ENCODE measurements at regions not wholly inside any gene's neighbourhood (a gene's known extent, or its start where the extent isn't known, plus 50 kb on each side); places are given as distances from the start of the nearest gene placed in this dataset.
"Not testable (repeated sequence)": the region's sequence is repeated elsewhere in the genome, so short reads cannot be mapped to it uniquely, and the experiment has no call there.

DNA sequence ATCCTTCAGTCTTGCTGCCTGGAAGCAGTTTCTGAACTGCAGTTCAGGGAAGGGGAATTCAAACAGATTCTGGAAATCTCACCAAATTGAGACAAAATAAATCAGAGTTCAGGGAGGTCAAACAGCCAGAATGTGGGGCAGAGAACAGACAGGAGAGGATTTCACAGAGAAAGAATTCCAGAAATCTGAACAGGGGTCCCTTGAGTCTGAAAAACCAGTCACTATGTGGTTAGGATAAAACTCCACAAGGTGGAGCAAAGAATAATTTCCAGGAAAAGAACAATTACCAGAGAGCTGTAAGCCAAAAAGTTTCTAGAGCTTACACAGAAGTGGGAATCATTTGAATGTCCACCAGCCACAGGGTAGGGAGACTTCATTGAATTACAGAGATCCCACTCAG lies 84.7 kb downstream of the URB2 start:
- DNase-seq: no peak

DNA sequence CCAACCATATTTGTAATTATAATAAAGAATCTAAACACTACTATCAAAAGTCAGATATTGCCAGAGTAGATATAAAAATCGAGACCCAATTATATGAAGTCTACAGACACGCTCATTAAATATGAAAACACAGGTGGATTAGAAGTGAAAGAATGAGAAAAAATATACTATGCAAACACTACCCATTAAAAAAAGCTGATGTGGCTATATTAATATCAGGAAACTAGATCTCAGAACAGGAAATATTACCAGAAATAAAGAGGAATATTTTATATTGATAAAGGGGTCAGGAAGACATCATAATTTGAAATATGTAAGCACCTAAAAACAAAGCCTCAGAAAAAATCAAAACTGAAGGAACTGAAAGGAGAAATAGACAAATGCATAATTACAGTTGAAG lies 88.3 kb downstream of the URB2 start:
- no peak for DNase-seq

DNA sequence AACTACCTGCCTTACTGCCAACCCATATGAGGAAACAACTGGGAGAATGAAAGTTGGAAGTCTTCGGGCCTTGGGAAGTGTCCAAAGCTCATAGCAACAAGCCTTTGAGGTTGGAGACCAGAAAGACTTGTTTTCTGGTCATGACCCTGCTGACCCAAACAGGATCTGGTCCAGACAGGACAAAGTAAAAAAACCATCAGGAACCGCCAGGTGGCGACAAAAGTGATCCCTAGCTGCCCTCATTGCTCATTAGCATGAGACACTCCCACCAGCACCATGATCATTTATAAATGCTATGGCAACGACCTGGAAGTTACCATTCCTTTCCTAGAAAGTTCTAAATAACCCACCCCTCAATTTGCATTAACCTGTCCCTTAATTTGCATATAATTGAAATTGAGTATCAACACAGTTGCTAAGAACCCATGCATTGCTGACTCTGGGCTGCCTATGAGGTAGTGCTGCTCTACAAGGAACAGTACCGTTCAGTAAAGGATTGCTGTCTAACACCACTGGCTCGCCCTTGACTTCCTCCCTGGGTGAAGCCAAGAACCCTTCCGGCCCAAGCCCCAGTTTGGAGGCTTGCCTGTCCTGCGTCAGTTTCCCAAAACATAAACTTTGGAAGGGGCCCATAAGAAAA lies 89.0 kb downstream of the URB2 start:
- no peak for DNase-seq

DNA sequence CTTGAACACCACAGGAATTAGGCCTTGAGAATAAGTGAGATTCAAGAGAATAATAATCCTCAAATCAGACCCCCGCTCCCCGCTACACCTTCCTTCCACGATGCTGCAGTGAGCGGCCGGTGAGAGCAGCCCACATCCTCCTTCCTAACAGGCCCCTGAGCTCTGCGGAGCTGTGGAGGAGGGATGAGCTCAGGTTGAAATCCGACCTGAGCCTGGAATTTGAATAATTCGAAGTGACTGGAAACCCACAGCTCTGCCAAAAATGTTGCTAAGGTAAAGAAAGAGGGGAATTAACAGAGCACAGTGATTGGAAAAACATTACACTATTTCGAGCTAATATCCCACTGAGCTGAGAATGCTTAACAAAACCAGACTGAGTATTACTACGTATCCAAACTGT lies 90.0 kb downstream of the URB2 start:
- DNase-seq: no peak

DNA sequence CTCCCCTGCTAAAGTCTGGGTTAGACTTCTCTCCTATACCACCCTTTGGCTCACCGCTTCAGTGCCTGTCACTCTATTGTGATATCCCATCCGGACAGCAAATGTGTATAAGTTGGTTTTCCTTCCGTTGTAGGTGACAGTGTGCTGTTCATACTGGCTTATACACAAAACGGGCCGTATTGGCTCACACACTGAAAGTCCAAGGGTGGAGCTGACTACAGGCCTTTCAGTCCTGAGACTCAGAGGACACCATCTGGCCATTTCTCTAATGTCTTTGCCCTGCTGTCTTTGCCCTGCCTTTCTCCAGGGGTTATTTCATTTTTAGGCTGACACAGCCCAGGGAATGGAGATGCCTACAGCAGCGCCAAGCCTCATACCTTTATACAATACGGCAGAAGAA lies 90.7 kb downstream of the URB2 start:
- DNase-seq: no peak

DNA sequence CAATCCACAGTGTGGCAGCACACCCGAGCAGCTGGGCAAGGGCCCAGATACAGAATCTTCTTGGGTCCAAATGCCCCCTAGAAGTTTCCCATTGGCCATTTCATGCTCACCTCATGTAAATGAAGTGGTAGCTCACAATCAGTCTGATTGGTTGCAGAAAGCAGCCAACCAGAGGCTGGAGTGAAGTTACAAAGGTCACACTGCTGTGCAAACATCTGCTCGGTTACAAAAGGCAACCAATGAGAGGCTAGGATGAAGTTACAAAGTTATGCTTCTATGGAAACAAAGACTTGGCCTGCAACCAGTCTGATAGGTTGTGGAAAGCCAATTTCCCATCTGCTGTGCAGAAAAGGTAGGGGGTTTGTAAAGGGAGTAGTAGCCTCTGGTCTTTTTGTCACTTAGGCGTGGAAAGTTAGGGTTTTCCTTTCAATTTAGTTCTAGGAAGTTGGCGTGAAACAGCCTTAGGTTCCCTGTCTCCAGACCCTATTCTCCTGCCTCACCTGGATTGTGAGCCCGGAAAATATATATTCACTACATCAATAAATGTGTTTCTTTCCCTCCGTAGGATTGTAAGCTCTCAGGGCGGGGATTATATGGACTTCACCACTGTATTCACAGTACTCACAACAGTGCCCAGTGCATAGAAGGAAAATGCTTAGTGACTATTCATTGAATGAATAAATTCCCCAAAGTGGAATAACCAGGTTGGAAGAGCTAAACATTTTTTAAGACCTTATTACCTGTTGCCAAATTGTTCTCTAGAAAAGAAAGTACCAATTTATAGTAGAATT lies 91.9 kb downstream of the URB2 start:
- no peak for DNase-seq

DNA sequence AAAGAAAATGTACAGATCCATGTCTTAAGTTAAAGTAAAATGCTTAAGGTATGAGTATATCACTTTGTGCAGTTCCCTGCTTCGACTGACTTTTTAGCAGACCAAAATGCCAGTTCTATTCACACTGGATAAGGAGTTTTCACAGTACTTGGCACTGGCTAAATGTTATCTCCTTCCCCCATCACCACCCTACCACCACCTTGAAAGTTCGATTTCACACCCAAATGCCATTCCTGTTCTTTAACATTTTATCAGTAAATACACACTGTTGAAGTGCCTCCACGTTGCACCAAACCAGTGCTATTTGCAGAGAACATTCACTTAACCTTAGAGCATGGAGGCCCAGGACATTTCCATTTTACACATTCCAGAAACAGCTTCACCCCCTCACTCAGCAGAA lies 100.0 kb downstream of the URB2 start:
- DNase-seq: no peak

DNA sequence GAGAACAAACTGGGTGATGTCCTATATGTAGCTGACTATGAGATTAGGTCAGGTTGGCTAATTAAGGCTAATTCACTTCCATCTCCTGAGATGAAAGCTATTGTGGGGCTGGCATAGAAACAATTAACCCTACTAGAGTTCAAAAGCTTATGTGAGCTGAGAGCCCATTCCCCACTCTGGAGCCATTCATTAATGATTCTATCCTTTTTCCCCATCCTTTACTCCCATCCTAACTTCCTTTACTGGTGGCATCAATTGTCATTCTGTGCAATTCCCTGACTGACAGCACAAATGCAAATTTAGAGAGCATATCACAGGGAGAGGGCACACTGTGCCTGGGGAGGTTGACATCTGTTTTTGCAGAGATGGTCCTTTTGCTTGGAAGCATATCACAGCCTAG lies 103.9 kb downstream of the URB2 start:
- DNase-seq: no peak

DNA sequence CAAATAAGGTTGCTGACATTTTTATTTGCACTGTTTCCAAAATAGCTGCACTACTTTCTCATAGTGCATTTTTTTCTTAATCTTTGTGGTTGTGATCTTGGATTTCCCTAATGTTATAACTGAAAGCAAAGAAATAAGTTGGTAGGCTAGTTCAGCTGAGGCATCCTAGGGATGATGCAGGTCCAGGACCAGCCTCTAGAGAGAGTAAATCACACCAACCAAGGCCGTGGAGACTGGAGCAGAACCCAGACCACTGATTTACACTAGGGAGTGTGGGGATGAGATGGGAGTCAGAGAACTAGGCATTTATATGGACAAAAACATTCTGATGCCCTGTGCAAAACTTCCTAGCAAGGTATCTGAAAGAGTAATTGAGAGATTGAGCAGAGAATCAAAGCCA lies 104.5 kb downstream of the URB2 start:
- DNase-seq: no peak

DNA sequence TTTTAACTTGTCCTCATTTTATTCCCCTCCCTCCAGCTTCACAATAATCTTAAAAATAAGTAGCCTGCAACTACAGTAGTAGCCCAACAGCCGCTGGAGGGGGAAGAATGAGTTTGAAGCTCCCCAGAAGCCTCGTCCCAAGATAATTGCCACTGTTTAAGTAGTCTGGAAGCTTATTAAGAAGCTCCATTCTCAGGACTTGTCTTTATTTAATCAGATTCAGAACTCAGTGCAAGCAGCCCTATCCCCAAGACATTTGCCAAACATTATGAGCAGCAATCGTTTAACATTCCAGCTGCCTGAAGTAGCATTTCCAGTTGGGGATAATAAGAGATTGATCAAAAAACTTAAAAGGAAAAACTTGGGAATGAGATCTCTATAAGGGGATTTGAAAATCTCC lies 106.0 kb downstream of the URB2 start:
- DNase-seq: no peak

DNA sequence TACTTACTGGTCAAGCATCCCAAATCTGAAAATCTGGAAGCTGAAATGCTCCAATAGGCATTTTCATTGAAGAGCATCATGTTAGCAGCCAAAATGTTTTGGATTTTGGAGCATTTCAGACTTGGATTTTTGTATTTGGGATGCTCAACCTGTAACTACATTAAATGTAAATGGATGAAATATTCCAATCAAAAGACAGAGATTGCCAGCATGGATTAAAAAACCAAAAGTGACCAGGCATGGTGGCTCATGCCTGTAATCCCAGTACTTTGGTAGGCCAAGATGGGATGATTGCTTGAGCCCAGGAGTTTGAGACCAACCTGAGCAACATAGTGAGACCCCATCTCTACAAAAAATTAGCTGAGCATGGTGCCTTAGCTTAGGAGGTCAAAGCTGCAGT lies 110.3 kb downstream of the URB2 start:
- DNase-seq: no peak

DNA sequence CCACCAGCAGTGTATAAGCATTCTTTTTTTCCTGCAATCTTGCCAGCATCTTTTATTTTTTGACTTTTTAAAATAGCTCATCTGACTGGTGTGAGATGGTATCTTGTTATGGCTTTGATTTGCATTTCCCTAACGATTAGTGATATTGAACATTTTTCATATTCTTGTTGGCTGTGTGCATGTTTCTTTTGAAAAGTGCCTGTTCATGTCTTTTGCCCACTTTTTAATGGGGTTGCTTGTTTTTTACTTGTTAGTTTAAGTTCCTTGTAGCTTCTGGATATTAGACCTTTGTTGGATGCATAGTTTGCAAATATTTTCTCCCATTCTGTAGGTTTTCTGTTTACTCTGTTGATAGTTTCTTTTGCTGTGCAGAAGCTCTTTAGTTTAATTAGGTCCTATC lies 116.6 kb downstream of the URB2 start:
- not testable (repeated sequence) for DNase-seq

DNA sequence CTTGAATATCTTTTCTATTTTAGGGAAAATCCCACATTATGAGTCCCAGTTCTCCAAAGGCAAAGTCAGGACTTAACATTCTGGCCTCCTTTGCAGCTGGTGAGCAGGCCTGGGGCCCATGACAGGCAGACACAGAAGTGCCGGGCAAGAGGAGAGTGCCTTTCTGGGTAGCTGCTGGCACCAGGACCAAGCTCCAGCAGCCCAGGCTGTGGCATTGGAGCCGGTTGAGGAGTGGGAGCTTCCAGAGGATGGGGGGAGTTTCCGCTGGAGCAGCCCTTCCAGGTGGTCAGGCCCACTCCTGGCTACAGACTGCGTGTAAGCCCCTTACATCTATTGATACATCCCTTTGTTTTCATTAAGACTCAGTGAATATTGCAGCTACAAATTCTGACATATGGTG lies 123.9 kb downstream of the URB2 start:
- no peak for DNase-seq

DNA sequence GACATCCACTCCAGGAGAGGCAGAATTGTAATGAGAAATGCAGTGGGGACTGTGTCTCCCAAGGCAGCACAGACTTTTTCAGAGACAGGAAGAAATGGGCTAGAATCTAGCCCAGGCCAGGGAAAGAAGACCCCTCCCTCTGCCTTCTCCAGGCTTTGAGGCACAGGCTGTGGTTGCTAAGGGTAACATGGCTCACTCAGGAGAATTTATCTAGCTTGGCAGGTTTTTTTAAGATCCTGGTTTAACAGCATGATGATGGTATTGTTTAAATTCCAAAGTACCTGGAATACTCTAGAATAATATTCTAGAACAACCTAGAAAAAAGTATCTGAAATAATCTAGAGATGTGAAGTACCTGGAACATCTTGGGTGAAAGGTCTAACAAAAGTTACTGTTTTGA lies 125.6 kb downstream of the URB2 start:
- DNase-seq: no peak

DNA sequence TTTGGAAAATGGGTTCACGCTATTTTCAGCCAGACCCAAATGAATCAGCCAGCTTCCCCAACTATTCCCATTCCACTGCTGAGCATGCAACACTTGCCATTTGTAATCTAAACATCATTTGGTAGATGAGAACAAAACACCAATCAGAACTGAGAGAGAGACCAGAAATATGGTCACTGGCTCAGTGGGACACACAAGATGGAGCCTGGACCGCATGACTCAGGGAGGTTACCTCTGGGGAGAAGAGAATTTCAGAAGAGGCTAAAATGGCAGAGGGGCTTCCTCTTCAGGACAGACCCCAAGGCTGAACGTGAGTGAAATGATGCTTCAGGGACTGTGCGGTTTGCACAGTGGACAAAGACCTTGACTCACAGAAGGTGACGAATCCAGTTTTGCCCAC lies 126.6 kb downstream of the URB2 start:
- no peak for DNase-seq

DNA sequence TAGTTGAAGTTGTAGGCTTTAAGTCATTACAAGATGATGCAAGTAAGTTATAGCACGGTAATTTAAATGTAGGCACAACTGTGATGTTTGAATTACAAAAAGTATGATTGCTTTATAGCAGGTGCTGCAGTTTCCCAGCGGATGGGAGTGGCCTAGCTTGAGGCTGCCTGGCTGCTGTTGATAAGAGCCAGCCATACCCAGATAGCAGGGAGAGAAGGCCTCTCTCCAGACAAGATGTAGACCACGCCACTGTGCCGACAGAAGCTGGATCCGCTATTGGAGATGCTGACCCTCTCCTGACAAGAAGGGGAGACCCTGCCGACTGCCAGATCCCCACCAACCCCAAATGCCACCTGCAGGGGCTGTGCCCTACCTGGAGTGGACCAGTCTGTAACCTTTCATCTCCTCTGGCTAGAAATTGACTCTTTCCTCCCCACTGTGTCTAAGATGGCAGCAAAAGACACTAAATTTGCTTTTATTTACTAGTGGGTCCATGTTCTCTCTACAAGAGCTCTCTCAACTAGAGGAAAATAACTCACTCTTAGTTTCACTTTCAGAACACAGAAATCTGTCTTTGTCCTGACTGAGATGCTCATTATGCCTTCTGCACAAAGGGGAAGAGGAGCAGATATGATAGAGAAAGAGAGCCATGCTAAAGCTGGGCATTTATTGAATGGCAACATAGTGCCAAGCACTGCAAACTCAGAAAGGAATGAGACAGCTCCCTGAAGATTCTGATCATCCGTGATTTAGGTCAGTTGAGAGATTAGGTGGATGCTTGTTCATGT lies 127.9 kb downstream of the URB2 start:
- DNase-seq: no peak

DNA sequence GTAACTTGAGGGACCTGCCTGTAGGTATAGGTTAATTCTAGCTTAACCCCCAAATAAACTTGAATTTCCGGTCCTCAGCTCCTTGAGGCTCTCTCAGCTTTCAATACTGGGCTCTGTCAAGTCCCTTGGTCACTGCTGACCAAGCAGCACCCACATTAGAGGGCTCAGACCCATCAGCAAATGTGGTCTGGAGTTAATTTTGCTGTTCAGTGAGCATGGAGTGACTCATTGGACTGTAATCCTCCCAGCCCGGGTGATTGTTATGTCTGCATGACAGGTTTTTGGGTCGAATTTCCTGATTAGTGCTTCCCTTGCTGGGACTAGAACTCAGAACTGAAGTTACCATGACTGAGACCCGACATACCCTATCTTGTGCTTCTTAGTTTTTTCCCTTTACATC lies 130.6 kb downstream of the URB2 start:
- DNase-seq: no peak

DNA sequence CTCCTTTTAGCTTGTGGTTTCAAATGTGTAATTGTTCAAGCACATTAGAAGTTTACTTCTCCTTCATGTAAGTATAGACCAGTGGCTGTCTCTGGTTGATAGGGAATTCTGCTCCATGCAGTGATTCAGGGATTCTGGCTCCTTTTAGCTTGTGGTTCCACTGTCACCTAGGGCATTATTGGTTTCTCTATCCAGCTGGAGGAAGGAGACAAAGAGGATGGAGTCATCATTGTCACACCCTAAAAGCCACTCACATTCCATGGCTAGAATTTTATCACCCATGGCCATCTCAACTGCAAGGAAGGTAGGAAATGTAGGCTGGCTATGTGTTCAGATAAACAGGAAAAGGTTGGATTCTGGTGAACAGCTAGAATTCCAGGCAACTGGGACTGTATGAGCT lies 131.2 kb downstream of the URB2 start:
- DNase-seq: no peak

DNA sequence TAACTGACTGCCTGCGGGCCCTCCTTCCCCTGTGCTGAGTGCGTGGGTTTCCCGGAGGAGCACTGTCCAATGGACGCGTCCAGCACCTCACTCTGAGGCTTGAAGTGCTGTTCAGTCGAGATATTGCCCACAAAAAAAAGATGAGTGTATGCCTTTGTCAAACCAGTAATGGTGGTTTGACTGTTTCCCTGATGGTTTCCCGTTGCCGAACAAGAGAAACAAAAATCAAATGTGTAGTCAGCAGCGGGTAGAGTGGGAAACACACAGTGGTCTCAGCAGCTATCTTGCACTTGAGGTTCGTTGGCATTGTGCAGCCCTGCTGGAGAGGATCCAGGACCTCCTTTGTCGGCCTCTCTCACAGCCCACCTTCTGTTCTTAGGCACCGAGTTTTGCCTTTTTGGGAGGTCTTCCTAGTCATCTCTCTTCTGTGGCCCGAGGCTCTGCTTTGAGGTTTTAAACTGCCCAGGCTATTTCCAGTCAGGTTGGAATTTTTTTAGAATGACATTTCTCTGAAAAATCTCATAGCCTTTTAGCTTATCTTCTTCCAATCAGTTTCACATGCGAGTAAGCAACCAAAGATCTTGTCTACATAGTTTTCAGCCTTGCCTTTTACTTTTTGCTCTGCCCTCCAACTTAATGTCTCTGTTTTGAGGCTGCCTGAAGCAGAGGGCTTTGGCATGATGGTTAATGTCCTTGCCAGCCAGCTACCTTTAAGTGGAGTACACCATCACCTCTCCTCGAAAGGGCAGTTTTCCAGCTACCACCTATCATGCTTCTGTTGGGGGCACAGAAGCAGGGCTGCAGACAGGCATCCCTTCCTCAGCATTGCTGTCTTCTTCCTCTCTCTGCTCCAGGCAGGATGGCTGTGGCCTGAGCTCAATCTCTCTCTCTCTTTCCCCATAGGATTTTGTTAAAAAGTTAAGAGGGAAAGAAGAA lies 132.3 kb downstream of the URB2 start:
- no peak for DNase-seq

DNA sequence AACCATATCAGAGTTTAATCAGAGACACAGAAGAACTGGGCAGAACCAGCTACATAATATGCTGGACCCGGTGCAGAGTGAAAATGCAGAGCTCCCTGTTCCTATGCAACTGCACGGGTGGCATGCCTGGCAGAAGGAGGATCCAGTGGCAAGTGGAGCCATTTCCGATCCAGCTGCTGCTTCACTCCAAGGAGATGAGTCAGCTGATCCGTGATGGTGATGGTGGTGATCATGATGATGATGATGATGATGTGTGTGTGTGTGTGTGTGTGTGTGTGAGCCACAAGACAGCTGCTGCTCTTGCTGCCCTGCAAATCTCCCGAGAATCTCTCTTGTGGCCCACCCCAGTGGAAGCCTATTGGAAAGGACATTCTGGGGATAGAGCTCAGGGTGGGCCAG lies 133.0 kb downstream of the URB2 start:
- no peak for DNase-seq

DNA sequence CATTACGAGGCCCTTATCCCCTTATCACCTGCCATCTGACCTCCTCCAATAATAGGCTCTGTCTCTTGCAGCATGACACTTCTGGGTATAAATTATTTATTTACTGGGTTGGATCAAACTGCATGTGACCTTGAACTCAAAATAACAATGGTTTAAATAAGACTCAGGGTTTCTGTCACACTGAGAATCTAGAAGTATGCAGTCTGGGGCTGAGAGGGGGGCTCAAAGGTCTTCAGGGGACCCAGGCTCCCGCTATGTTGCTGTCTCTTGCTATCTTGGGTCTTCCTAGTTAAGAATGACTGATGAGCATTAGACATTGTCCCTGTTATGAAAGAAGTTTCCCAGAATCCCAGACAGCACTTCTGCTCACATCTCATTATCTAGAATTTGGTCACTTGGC lies 133.5 kb downstream of the URB2 start:
- no peak for DNase-seq

DNA sequence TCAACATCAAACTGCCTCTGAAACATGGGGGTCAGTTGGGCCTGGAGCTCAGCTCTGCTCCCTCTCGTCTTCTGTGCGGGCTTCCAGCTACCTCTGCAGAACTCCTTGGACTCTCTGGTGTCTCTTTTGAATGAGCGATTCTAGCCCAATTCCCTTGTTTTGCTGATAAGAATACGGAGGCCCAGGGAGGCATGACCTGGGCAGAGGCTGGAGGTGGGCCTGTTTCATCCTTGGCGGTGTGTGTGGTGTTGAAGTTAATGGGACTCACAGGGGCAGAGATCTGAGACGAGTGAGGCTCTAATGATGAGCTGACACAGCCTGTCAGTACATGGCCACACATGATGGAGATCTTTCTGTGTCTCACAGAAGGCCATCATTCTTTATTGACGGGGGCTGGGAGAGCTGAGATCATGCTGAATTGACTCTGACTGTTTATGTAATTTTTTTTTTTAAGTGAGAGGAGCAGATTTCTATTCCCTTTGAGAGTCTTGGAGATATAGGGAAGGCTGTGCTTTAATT lies 134.5 kb downstream of the URB2 start:
- no peak for DNase-seq

DNA sequence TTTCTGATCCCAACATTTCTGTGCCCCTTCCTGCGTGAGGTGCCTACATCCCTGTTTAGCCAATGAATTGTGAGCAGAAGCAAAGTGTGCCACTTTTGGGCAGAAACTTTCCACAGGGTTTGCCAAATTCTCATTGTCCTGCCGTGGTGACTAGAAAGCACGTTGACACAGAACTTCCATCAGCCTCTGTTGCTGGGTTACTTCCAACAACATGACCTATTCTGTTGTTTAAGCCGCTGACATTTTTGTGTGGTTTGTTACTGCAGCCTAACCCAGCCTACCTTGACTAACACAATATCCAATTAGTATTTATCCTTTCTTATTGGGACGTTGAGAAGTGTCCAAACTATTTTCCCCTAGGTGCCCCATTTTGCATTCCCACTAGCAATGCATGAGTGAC lies 136.8 kb downstream of the URB2 start:
- DNase-seq: no peak

Measured in NCI-H187 (cell line).